ES-I3 (cell line): ENCODE measurements at regions not wholly inside any gene's neighbourhood (a gene's known extent, or its start where the extent isn't known, plus 50 kb on each side); places are given as distances from the start of the nearest gene placed in this dataset.

ENCODE experiments used
- H3K36me3 ChIP-seq: 2 replicates; pipeline ENCODE4 v1.6.1; 2013; ENCODE audit warnings: mild to moderate bottlenecking, low read length, control low read depth, moderate library complexity; ENCODE audit not compliant: insufficient read depth
- H3K4me1 ChIP-seq: 2 replicates; pipeline ENCODE4 v1.6.1; 2013; ENCODE audit warnings: mild to moderate bottlenecking, control low read depth, low read length; ENCODE audit not compliant: insufficient read depth
- H3K9ac ChIP-seq: 2 replicates; pipeline ENCODE4 v1.6.1; 2013; ENCODE audit warnings: low read depth, mild to moderate bottlenecking, low read length, moderate library complexity
- H3K9me3 ChIP-seq: 2 replicates; pipeline ENCODE4 v1.6.1; 2013; ENCODE audit warnings: mild to moderate bottlenecking, low read length, moderate library complexity; ENCODE audit not compliant: control insufficient read depth, insufficient read depth

DNA sequence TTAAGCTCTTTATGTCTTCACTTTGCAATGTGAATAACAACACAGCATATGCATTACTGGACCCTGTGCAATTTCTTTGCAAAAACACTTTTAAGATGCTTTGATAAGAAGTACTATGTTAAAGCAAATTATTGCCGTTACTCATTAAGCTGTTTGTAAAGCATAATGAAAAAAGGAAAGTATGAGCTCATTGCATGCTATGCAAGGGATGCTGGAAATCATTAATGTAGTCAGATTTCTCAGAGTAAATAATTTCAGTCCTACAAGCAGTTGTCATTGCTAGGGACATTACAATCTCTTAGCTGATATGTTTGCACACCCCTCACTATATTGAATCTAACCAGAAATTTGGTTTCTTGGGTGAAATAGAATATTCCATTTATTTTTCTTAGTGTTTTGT is 982.5 kb upstream of the ADGRL2 start:
- no peaks in the 10 kb centered on the region for H3K36me3 ChIP-seq
- H3K9me3 ChIP-seq = no peaks in the 10 kb centered on the region
- 0 out of 2 replicates have a peak, but pooled peaks cover 3% of the 10 kb centered on the region for H3K4me1 ChIP-seq
- H3K9ac ChIP-seq = no peak overlapping the region

DNA sequence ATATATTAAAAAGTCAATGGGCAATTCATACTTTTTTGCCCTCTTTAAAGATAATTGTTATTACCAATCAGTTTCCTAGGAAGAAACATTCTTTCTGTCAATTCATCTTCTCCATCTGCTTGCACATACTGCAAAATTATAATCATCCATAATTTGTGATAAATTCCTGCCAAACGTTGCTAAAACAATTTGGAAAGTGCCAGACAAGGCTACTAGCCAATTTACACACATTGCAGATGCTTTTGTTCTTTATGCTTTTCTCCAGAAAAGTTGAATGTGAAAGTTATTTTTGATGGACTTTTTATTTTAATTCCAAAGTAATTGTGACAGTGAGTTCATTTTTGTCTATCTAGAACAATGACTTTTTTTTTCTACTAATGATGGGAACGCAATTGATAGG is 992.8 kb upstream of the ADGRL2 start:
- no peak overlapping the region for H3K9ac ChIP-seq
- no peaks in the 10 kb centered on the region for H3K4me1 ChIP-seq
- no peaks in the 10 kb centered on the region for H3K36me3 ChIP-seq
- H3K9me3 ChIP-seq = no peaks in the 10 kb centered on the region

DNA sequence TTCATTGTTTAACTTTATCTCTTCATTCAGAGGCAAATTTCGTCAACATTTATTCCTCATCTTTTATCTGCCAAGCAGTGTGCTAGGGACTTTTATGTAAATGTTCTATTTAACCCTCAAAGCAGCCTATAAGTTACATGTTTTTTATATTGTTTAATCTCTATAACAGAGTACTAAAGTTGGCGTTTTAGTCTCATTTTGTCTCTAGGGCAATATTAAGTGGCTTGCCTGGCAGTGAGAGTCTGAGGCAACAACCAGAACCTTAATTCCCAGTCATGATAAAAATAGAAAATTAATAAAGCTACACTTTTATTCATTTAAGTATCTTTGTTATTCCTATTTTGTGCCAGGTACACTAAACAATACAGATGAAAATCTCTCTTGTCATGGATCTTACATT is 994.3 kb upstream of the ADGRL2 start:
- H3K36me3 ChIP-seq = no peaks in the 10 kb centered on the region
- no peaks in the 10 kb centered on the region for H3K9me3 ChIP-seq
- no peaks in the 10 kb centered on the region for H3K4me1 ChIP-seq
- H3K9ac ChIP-seq = no peak overlapping the region

DNA sequence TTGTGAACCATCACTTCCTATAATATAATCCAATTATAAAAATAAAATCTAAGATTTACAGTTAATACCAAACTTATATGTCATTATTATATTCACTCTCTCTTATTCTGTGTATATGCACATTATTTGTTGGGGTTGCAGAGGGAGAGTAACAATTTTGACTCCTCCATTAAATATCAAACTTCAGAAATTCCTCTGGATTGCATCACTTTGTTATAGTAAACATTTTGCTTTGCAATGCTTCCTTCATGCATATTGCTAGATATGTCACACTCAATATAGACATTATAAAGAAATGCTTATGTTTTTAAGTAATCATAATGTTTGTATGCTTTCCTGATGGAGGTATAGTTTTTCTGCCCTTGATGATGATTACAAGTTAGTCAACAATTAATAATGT is 999.0 kb upstream of the ADGRL2 start:
- Histone ChIP-seq H3K9ac (no peak overlapping the region), H3K36me3 (no peaks in the 10 kb centered on the region), H3K9me3 (no peaks in the 10 kb centered on the region), H3K4me1 (no peaks in the 10 kb centered on the region)

DNA sequence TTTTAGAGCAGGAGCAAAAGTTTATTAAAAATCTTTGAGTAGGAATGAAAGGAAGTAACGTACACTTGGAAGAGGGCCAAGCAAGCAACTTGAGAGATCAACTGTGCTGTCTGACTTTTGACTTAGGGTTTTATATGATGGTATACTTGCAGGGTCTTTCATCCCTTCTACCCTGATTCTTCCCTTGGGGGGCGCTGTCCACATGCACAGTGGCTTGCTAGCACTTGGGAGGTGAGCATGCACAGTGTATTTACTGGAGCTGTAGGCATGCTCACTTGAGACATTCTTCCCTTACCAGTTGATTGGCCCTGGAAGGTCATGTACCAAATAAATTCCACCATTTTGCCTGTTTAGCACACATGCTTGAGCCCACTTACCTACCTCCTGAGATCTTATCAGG is 1001.3 kb upstream of the ADGRL2 start:
- Histone ChIP-seq H3K4me1 (no peaks in the 10 kb centered on the region), H3K36me3 (no peaks in the 10 kb centered on the region), H3K9me3 (no peaks in the 10 kb centered on the region), H3K9ac (no peak overlapping the region)

DNA sequence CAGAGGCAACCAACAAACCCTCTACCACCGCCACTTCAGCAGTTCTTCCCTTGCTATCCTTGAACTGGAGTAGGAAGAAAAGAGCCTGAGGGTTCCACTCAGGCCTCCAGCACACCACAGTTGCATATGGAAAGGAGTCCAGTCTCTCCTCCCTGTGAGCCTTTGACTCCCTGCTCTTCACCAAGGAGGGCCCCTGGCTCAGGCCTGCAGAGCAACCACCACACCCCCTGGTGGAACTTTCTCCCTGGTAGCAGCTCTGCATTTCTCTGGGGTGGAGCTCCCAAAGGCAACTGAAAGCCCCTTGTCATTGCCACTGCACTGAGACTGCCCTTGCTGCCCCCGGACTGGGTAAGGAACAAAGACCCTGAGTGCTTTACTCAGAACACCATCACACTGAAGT is 1021.5 kb upstream of the ADGRL2 start:
- no peaks in the 10 kb centered on the region for H3K9me3 ChIP-seq
- no peak overlapping the region for H3K9ac ChIP-seq
- H3K36me3 ChIP-seq = no peaks in the 10 kb centered on the region
- H3K4me1 ChIP-seq = 0 out of 2 replicates have a peak, but pooled peaks cover 6% of the 10 kb centered on the region

DNA sequence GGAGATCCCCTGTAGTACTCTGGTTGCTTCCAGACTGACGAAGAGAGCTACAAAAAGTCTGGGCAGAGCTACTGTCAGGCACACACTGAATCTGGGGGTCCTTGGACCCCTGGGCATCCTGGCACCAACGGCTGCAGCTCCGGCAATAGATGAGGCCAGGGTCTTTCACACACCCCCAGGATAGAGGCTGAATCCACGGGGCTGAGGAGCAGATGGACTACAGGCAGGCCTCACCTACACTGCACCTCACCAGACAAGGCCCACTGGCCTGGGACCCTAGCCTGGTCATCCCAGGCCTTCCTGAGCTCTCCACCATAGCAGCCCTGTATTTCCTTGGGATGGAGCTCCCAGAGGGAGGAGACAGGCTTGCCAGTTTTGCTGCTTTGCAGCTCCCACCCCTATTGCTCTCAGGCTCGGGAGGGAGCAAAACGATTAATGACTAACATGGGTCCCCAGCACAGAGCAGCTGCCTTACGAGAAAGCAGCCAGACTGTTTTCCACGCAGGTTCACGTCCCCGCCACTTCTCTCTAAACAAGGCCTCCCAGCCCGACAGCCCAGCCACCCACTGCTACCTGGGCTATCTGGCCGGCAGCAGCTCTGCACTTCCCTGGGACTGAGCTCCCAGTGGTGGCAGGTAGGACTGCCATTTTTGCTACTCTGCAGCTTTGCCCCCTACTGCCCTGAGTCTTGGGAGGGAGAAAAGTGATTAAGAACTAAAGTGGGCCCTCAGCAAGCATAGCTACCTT is 1022.5 kb upstream of the ADGRL2 start:
- Histone ChIP-seq H3K36me3 (no peaks in the 10 kb centered on the region), H3K4me1 (0 out of 2 replicates have a peak, but pooled peaks cover 6% of the 10 kb centered on the region), H3K9me3 (no peaks in the 10 kb centered on the region), H3K9ac (no peak overlapping the region)

DNA sequence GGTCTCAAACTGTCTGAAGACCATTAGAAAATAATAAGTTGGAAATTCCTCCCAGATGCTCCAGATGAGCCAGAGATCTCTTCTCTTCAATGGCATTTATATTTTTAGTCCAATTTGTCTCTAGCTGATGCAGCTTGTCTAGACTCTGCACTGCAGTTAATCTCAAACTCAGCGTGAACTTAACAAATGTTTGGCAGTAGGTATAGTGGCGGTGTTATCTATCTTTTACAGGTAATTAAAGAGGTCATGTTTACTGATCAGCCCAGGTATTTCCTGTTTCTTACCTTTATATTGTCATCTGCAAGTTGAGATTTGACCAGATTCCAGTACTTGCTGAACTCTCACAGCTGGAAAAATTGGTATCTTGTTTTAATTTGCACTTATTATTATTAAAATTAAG is 1024.5 kb upstream of the ADGRL2 start:
- H3K9me3 ChIP-seq = no peaks in the 10 kb centered on the region
- no peak overlapping the region for H3K9ac ChIP-seq
- H3K4me1 ChIP-seq = 0 out of 2 replicates have a peak, but pooled peaks cover 6% of the 10 kb centered on the region
- H3K36me3 ChIP-seq = no peaks in the 10 kb centered on the region

DNA sequence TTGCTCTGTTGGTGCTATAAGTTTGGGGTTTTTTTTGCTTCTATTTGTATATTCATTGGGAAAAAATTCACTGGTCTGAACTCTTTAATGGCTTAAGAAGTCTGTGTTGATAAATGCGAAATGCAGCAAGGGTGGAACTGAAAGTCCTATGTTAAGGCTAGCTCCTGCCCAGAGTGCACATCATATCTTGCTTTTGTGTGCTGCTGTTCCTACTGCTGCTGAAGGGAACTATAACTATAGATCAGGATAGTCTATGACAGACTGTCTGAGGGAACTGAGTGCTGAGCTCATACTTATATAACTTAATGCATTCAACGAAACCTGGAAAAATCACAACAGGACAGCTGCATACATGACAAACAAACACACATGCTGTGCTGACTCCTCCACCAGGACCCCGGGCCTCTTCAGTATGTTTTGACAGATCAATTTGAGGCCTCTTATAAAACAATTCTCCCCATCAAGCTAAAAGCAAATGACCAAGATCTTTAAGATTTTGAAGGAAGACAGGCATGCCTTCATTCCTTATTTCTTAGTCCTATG is 1031.5 kb upstream of the ADGRL2 start:
- no peaks in the 10 kb centered on the region for H3K36me3 ChIP-seq
- H3K4me1 ChIP-seq = peaks cover 6% of the 10 kb centered on the region; the same call in 1 of the 2 replicates
- no peaks in the 10 kb centered on the region for H3K9me3 ChIP-seq
- H3K9ac ChIP-seq = no peak overlapping the region

DNA sequence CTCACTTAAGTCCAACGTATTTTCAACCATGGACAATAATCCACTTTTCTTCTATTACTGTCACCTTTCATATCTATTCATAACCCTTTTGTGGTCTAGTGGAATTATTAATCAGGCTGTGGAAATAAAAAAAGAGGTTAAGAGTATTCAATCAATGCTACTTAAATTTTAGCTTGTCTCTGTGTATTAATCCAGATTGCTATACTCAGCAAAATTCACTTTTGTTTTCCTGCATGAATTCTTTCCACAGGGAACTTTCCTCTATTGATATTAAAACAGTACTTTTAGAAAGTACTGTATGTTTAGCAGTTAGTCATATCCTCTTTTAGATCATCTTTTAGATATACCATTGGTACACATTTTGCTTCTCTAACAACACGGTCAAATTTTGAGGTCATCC is 1033.0 kb upstream of the ADGRL2 start:
- Histone ChIP-seq H3K9ac (no peak overlapping the region), H3K4me1 (peaks cover 6% of the 10 kb centered on the region; the same call in 1 of the 2 replicates), H3K9me3 (no peaks in the 10 kb centered on the region), H3K36me3 (no peaks in the 10 kb centered on the region)

DNA sequence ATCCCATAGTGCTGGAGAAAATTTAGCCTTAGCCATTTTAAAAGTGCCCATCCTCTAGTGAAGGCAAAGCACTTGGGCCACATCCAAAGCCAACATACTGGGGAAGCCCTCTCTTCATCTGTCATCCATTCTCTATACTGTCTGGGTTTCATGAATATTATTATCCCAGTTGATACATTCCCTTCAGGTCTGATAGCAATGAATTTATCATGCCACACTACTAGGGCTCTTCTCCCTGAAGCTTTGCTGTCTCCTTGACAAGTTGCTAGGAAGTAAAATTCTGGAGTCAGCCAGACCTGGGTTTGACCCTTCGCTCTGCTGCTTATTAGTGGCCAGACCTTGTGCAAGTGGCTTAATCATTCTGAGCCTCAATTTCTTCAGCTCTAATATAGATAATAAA is 1041.4 kb upstream of the ADGRL2 start:
- no peaks in the 10 kb centered on the region for H3K9me3 ChIP-seq
- H3K4me1 ChIP-seq = no peaks in the 10 kb centered on the region; the same call in 1 of the 2 replicates
- no peaks in the 10 kb centered on the region for H3K36me3 ChIP-seq
- no peak overlapping the region for H3K9ac ChIP-seq

DNA sequence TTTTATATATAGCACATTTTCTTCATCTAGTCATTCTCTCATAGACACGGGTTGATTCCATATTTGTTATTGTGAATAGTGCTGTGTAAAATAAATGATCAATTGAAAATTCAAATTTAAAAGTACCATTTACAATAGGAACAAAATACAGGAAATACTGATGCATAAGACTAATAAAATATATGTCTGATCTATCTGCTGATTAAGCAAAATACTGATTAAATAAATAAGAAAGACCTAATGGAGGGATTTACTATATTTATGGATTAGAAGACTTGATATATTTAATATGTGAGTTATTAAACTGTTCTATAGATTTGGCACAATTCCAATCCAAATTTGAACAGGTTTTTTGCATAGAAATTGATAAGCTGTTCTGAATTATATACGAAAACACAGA is 1044.8 kb upstream of the ADGRL2 start:
- Histone ChIP-seq H3K9me3 (no peaks in the 10 kb centered on the region; the same call in 1 of the 2 replicates), H3K4me1 (no peaks in the 10 kb centered on the region), H3K36me3 (no peaks in the 10 kb centered on the region), H3K9ac (no peak overlapping the region)

DNA sequence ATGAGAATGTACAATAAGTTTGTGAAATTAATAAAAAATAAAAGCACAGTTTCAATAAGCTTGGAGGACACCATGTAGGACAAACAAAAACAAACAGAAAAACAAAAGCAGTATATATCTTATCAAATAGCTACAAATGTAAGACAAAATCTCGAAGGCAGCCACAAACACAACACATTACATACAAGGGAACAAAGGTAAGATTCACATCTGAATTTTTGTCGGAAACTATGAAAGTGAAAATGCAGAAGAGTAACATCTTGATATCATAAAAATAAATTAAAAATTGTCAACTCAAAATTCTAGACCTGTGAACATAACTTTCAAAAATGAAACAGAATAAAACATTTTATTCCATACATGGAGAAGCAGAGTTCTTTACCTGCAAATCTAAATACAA is 1049.5 kb upstream of the ADGRL2 start:
- no peaks in the 10 kb centered on the region for H3K36me3 ChIP-seq
- H3K9ac ChIP-seq = no peak overlapping the region
- no peaks in the 10 kb centered on the region for H3K4me1 ChIP-seq
- no peaks in the 10 kb centered on the region; the same call in 1 of the 2 replicates for H3K9me3 ChIP-seq

DNA sequence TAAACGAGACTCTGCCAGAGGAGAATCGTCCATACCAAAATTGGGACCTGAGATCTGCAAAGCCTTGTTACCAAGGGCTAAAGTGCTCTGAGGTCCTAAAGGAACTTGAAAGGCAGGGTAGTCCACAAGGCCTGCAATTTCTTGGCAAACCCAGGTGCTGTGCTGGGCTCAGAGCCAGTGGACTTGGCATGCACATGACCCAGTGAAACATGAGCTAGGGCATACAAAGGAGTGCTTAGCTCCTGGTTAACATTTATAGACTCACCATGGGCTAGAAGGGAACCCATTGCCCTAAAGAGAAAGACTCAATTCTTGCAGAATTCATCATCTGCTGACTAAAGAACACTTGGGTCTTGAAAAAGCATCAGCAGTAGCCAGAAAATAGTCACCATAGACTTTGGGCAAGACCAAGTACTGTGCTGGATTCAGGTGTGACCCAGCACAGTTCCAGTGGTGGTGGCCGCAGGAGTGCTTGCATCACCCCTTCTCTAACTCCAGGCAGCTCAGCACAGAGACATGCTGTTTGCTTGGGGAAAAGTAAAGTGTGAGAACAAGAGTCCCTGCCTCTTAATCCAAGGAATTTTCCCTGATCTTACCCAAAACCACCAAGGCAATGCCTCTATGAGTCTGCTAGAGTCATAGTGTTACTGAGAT is 1069.4 kb upstream of the ADGRL2 start:
- Histone ChIP-seq H3K36me3 (no peaks in the 10 kb centered on the region), H3K9me3 (no peaks in the 10 kb centered on the region), H3K9ac (no peak overlapping the region), H3K4me1 (no peaks in the 10 kb centered on the region)

DNA sequence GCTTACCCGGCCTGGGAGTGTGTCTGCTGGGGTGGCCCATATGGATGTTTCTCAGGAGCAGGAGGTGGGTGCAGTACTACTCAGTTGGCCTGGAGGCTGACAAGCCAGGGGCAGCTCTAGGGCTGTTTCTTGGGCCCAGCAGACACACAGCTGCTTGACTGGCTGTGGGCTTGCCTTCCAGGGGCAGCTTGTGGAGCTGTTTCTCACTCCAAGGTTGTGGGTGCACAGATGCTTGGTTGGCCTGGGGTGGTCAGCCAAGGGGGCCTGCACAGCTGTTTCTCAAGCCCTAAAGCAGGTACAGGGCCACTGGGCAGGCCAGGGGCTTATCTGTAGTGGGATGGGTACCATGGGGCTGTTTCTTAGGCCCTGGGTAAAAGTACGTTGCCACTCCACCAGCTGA is 1078.1 kb upstream of the ADGRL2 start:
- H3K4me1 ChIP-seq = no peaks in the 10 kb centered on the region
- H3K36me3 ChIP-seq = no peaks in the 10 kb centered on the region
- no peak overlapping the region for H3K9ac ChIP-seq
- no peaks in the 10 kb centered on the region for H3K9me3 ChIP-seq
